ENCODE measurements at regions not wholly inside any gene's neighbourhood (a gene's known extent, or its start where the extent isn't known, plus 50 kb on each side); places are given as distances from the start of the nearest gene placed in this dataset.
"Not testable (repeated sequence)": the region's sequence is repeated elsewhere in the genome, so short reads cannot be mapped to it uniquely, and the experiment has no call there.

GRCh38 chr4:127491571-127491970 is 141.2 kb upstream of the INTU start:
- Mint-ChIP-seq H3K36me3 (ENCODE audit: low read depth) (no peaks in the 10 kb centered on the region), H3K27me3 (ENCODE audit: low read depth) (no peaks in the 10 kb centered on the region), H3K9me3 (no peaks in the 10 kb centered on the region), H3K27ac (no peak overlapping the region), H3K4me3 (no peak overlapping the region), H3K4me1 (ENCODE audit: low read depth) (no peaks in the 10 kb centered on the region)
- CTCF ChIA-PET = no interaction called here
- no peak for DNase-seq
- intact Hi-C loops (cut with micrococcal nuclease) = no loop called here

DNA sequence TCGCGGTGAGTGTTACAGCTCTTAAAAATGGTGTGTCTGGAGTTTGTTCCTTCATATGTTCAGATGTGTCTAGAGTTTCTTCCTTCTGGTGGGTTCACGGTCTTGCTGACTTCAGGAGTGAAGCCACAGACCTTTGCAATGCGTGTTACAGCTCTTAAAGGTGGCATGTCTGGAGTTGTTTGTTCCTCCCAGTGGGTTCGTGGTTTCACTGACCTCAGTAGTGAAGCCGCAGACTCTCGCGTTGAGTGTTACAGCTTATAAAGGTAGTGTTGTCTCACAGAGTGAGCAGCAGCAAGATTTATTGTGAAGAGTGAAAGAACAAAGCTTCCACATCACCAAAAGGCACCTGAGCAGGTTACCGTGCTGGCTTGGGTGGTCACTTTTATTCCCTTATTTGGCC is 135.9 kb upstream of the INTU start:
- H3K27me3 Mint-ChIP-seq (ENCODE audit: low read depth); H3K4me1 Mint-ChIP-seq (ENCODE audit: low read depth); H3K4me3 Mint-ChIP-seq; CTCF ChIA-PET; H3K36me3 Mint-ChIP-seq (ENCODE audit: low read depth); H3K27ac Mint-ChIP-seq; DNase-seq; intact Hi-C loops (cut with micrococcal nuclease); H3K9me3 Mint-ChIP-seq: not testable (repeated sequence)

DNA sequence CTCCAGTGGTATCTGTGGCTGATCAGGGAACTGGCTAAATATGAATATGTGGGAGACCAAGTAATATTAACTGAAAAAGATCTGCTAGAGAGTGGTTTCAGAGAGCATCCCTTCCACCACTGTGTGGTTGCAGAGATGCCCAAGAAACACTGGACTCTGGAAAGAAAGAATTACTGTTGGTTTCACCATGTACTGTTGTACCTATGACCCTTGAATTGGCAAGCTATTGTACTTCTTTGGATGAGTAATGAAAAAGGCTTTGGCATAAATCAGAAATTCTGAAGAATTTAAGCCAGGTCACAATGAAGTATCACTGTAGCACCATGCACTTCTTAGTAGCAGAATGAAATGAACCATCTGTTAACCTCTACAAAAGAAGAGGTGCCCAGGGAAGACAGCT is 134.4 kb upstream of the INTU start:
- Mint-ChIP-seq H3K27me3 (ENCODE audit: low read depth) (peaks cover 5% of the 10 kb centered on the region), H3K27ac (no peak overlapping the region), H3K4me3 (no peak overlapping the region), H3K4me1 (ENCODE audit: low read depth) (no peaks in the 10 kb centered on the region), H3K36me3 (ENCODE audit: low read depth) (no peaks in the 10 kb centered on the region), H3K9me3 (peaks cover 2% of the 10 kb centered on the region)
- CTCF ChIA-PET = no interaction called here
- DNase-seq = no peak
- intact Hi-C loops (cut with micrococcal nuclease) = no loop called here

GRCh38 chr4:127500242-127500641 is 132.5 kb upstream of the INTU start:
- intact Hi-C loops (cut with micrococcal nuclease) = no loop called here
- CTCF ChIA-PET = no interaction called here
- no peak for DNase-seq
- Mint-ChIP-seq H3K36me3 (ENCODE audit: low read depth) (no peaks in the 10 kb centered on the region), H3K9me3 (peaks cover 2% of the 10 kb centered on the region), H3K27ac (no peak overlapping the region), H3K27me3 (ENCODE audit: low read depth) (peaks cover 7% of the 10 kb centered on the region), H3K4me3 (no peak overlapping the region), H3K4me1 (ENCODE audit: low read depth) (no peaks in the 10 kb centered on the region)

- no peaks in the 10 kb centered on the region for H3K36me3 Mint-ChIP-seq (ENCODE audit: low read depth)
- peaks cover 2% of the 10 kb centered on the region for H3K9me3 Mint-ChIP-seq
- intact Hi-C loops (cut with micrococcal nuclease) = no loop called here
- no peak overlapping the region for H3K4me3 Mint-ChIP-seq
- CTCF ChIA-PET = no interaction called here
- peaks cover 7% of the 10 kb centered on the region for H3K27me3 Mint-ChIP-seq (ENCODE audit: low read depth)
- H3K27ac Mint-ChIP-seq = no peak overlapping the region
- DNase-seq = no peak
- H3K4me1 Mint-ChIP-seq (ENCODE audit: low read depth) = no peaks in the 10 kb centered on the region
Observed at GRCh38 chr4:127501103-127501502, 131.7 kb upstream of the INTU start.

GRCh38 chr4:127503111-127503510 is 129.6 kb upstream of the INTU start:
- intact Hi-C loops (cut with micrococcal nuclease) = no loop called here
- CTCF ChIA-PET = no interaction called here
- Mint-ChIP-seq H3K9me3 (no peaks in the 10 kb centered on the region), H3K27ac (no peak overlapping the region), H3K36me3 (ENCODE audit: low read depth) (no peaks in the 10 kb centered on the region), H3K27me3 (ENCODE audit: low read depth) (peaks cover 7% of the 10 kb centered on the region), H3K4me1 (ENCODE audit: low read depth) (no peaks in the 10 kb centered on the region), H3K4me3 (no peak overlapping the region)
- no peak for DNase-seq

DNA sequence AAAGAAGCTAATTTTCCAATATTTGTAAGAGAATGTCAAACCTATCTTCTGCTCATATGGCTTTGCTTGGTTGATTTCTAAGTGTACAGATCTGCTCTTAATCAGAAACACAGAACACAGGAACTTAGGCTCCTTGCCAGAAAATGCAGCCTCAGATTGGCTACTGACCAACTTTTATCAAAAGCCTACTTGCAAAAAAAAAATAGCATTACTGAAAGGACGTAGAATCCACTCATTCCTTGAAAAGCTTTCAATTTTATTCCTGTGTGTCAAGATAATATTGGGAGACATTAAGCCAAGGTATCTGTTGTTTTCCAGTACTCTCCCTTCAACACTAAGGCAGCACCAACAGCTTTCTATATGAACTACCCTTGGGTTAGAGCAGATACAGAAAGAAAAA is 127.6 kb upstream of the INTU start:
- CTCF ChIA-PET = interaction anchor here (0.6 kb wide), 1 partner anchor 11 kb away, joined by 5 read pairs; no protein-coding TSS in a partner anchor
- H3K27me3 Mint-ChIP-seq (ENCODE audit: low read depth) = peaks cover 7% of the 10 kb centered on the region
- intact Hi-C loops (cut with micrococcal nuclease) = no loop called here
- no peaks in the 10 kb centered on the region for H3K36me3 Mint-ChIP-seq (ENCODE audit: low read depth)
- no peaks in the 10 kb centered on the region for H3K4me1 Mint-ChIP-seq (ENCODE audit: low read depth)
- no peak overlapping the region for H3K27ac Mint-ChIP-seq
- DNase-seq = no peak
- no peaks in the 10 kb centered on the region for H3K9me3 Mint-ChIP-seq
- no peak overlapping the region for H3K4me3 Mint-ChIP-seq

- peaks cover 1% of the 10 kb centered on the region for H3K27me3 Mint-ChIP-seq (ENCODE audit: low read depth)
- no peaks in the 10 kb centered on the region for H3K9me3 Mint-ChIP-seq
- intact Hi-C loops (cut with micrococcal nuclease) = no loop called here
- H3K27ac Mint-ChIP-seq = no peak overlapping the region
- H3K4me3 Mint-ChIP-seq = no peak overlapping the region
- no peak for DNase-seq
- H3K36me3 Mint-ChIP-seq (ENCODE audit: low read depth) = no peaks in the 10 kb centered on the region
- CTCF ChIA-PET = no interaction called here
- no peaks in the 10 kb centered on the region for H3K4me1 Mint-ChIP-seq (ENCODE audit: low read depth)
Observed at GRCh38 chr4:127506283-127506682, 126.5 kb upstream of the INTU start.

GRCh38 chr4:127509155-127509554 is 123.6 kb upstream of the INTU start:
- Mint-ChIP-seq H3K4me1 (ENCODE audit: low read depth) (no peaks in the 10 kb centered on the region), H3K4me3 (no peak overlapping the region), H3K27ac (no peak overlapping the region), H3K36me3 (ENCODE audit: low read depth) (no peaks in the 10 kb centered on the region), H3K27me3 (ENCODE audit: low read depth) (peaks cover 1% of the 10 kb centered on the region), H3K9me3 (no peaks in the 10 kb centered on the region)
- no peak for DNase-seq
- CTCF ChIA-PET = no interaction called here
- intact Hi-C loops (cut with micrococcal nuclease) = no loop called here

DNA sequence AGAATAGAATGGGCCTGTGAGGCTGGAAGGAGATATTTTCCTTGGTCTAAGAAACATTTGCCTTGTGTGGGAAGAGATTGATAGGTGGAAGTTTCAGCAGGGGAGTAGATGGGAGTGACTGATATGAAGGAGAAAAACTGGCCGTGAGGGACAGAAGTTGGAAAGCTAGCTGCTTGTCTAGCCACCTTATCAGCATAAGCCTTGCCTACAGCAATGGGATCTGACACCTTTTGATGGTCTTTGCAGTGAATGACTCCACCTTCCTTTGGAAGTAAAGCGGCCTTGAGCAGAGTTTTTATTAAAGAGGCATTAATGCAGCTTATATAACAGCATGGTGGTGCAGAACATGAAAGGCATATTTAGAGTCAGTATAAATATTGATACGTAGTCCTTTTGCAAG is 120.1 kb upstream of the INTU start:
- H3K4me1 Mint-ChIP-seq (ENCODE audit: low read depth); H3K27ac Mint-ChIP-seq; CTCF ChIA-PET; intact Hi-C loops (cut with micrococcal nuclease); H3K4me3 Mint-ChIP-seq; H3K27me3 Mint-ChIP-seq (ENCODE audit: low read depth); H3K36me3 Mint-ChIP-seq (ENCODE audit: low read depth); DNase-seq; H3K9me3 Mint-ChIP-seq: not testable (repeated sequence)

- H3K27me3 Mint-ChIP-seq (ENCODE audit: low read depth); H3K9me3 Mint-ChIP-seq; intact Hi-C loops (cut with micrococcal nuclease); DNase-seq; H3K4me1 Mint-ChIP-seq (ENCODE audit: low read depth); H3K4me3 Mint-ChIP-seq; H3K36me3 Mint-ChIP-seq (ENCODE audit: low read depth); H3K27ac Mint-ChIP-seq; CTCF ChIA-PET: not testable (repeated sequence)
Observed at GRCh38 chr4:127515259-127515658, 117.5 kb upstream of the INTU start.

DNA sequence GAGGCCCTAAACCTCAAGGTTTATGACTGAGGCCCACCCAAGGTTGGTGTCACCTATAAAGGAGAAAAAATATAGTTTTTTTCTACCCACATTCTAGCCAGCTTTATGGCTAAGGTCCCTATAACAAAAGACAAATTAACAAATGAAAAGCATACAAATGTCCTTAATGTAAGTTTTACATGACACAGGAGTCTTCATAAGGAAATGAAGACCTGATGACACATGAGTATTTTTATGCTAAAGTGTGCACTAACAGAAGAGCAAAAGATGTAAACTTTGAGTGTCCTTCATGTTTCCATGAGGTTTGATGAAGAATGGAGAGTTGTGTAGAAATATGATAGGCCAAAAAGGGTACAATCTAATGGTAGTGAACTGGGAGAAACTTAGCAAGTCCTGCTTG is 114.7 kb upstream of the INTU start:
- Mint-ChIP-seq H3K27ac (no peak overlapping the region), H3K4me1 (ENCODE audit: low read depth) (no peaks in the 10 kb centered on the region), H3K9me3 (no peaks in the 10 kb centered on the region), H3K27me3 (ENCODE audit: low read depth) (peaks cover 3% of the 10 kb centered on the region), H3K4me3 (no peak overlapping the region), H3K36me3 (ENCODE audit: low read depth) (no peaks in the 10 kb centered on the region)
- intact Hi-C loops (cut with micrococcal nuclease) = no loop called here
- CTCF ChIA-PET = no interaction called here
- DNase-seq = no peak

DNA sequence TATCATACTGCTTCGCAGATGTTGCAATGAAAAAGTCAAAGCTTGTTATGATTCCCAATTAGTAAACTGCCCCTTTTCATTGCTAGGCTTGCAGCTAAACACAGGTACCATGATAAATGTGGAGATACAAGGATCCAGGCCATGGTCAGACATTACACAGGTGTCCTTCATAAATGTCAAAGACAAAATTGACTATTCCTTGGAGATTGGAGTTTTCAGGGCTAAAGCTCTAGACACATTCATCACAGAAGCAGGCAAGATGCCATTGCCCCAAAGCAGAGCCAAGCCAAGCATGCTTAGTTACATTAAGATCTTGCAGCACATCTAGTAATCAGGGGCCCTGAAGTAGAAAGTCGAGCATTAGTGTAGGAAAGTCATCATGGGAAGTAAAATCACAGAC is 111.3 kb upstream of the INTU start:
- Mint-ChIP-seq H3K27me3 (ENCODE audit: low read depth) (peaks cover 3% of the 10 kb centered on the region), H3K4me1 (ENCODE audit: low read depth) (no peaks in the 10 kb centered on the region), H3K27ac (no peak overlapping the region), H3K36me3 (ENCODE audit: low read depth) (no peaks in the 10 kb centered on the region), H3K9me3 (no peaks in the 10 kb centered on the region), H3K4me3 (no peak overlapping the region)
- CTCF ChIA-PET = no interaction called here
- DNase-seq = no peak
- intact Hi-C loops (cut with micrococcal nuclease) = no loop called here

- no peaks in the 10 kb centered on the region for H3K9me3 Mint-ChIP-seq
- no peak overlapping the region for H3K27ac Mint-ChIP-seq
- DNase-seq = no peak
- intact Hi-C loops (cut with micrococcal nuclease) = no loop called here
- no peaks in the 10 kb centered on the region for H3K36me3 Mint-ChIP-seq (ENCODE audit: low read depth)
- CTCF ChIA-PET = no interaction called here
- no peak overlapping the region for H3K4me3 Mint-ChIP-seq
- no peaks in the 10 kb centered on the region for H3K4me1 Mint-ChIP-seq (ENCODE audit: low read depth)
- peaks cover 3% of the 10 kb centered on the region for H3K27me3 Mint-ChIP-seq (ENCODE audit: low read depth)
Observed at GRCh38 chr4:127523369-127523768, 109.4 kb upstream of the INTU start.
